ENCODE measurements at regions not wholly inside any gene's neighbourhood (a gene's known extent, or its start where the extent isn't known, plus 50 kb on each side); places are given as distances from the start of the nearest gene placed in this dataset.

GRCh38 chr7:46297515-46297914 is 376.4 kb upstream of the IGFBP3 start:
- H3K4me1 ChIP-seq (ENCODE audit: control insufficient read depth, insufficient read depth, low read length): no peaks in the 10 kb centered on the region
- WGBS (ENCODE audit: insufficient coverage, insufficient replicate concordance, low lambda C conversion rate, missing lambda C conversion rate): 51% methylated on average over 2 of the region's 2 CpGs
- TF ChIP-seq E2F4 (IDR thresholded peaks at IDR 0.05; ENCODE audit: low read depth, low read length): no peak
- TF ChIP-seq POLR2AphosphoS2 (IDR thresholded peaks at IDR 0.05; ENCODE audit: low read depth, low read length): no peak
- no peak for TF ChIP-seq CBFB (IDR thresholded peaks at IDR 0.05; ENCODE audit: low read depth)
- no peak for TF ChIP-seq FOXM1 (IDR thresholded peaks at IDR 0.05; ENCODE audit: low read depth, low read length)
- TF ChIP-seq KDM1A (IDR thresholded peaks at IDR 0.05; ENCODE audit: borderline replicate concordance): no peak
- no peak for TF ChIP-seq GABPA (IDR thresholded peaks at IDR 0.05; ENCODE audit: low read depth)
- TF ChIP-seq ASH2L (IDR thresholded peaks at IDR 0.05; ENCODE audit: borderline replicate concordance, low read depth): no peak
- no peak for TF ChIP-seq POU2F2 (IDR thresholded peaks at IDR 0.05; ENCODE audit: borderline replicate concordance, low read depth, low read length)
- TF ChIP-seq RELB (IDR thresholded peaks at IDR 0.05; ENCODE audit: low read depth): no peak
- CTCF ChIA-PET: interaction anchor here (2.4 kb wide), 1 partner anchor 375 kb away, joined by 9 read pairs; no protein-coding TSS in a partner anchor
- no peak overlapping the region for H3K9ac ChIP-seq (ENCODE audit: control insufficient read depth, insufficient read depth, low read length)
- no peaks in the 10 kb centered on the region for H4K20me1 ChIP-seq (ENCODE audit: control insufficient read depth, insufficient read depth)
- H2AFZ ChIP-seq (ENCODE audit: control insufficient read depth, low read depth, low read length): no peak overlapping the region
- ATAC-seq (no peak), FAIRE-seq (no peak), DNase-seq (ENCODE audit: low read depth, low spot score) (no peak)
- intact Hi-C loops (cut with micrococcal nuclease; ENCODE audit: unreplicated experiment) (no loop called here), in situ Hi-C loops (cut with MboI) (no loop called here)
- RAD21 ChIA-PET (ENCODE audit: unreplicated experiment): no interaction called here
- no peak overlapping the region for H3K4me2 ChIP-seq (ENCODE audit: control insufficient read depth, insufficient read depth)
- no peak overlapping the region for H3K4me3 ChIP-seq
- POLR2A ChIA-PET: no interaction called here
- H3K36me3 ChIP-seq (ENCODE audit: control insufficient read depth in 2 of 2, insufficient read depth in 2 of 2, low read length in 1 of 2): no peaks in the 10 kb centered on the region
- SMC1A ChIA-PET (ENCODE audit: uncharacterized antibody, unreplicated experiment): no interaction called here
- no peaks in the 10 kb centered on the region for H3K79me2 ChIP-seq (ENCODE audit: control insufficient read depth, insufficient read depth, low read length)
- H3K27ac ChIP-seq (ENCODE audit: control insufficient read depth, insufficient read depth): no peak overlapping the region
- no peaks in the 10 kb centered on the region; the same call in 2 of the 3 replicates for H3K9me3 ChIP-seq (replicated peaks; ENCODE audit: control insufficient read depth, insufficient read depth, low read length)
- no peaks in the 10 kb centered on the region for H3K27me3 ChIP-seq (replicated peaks in 1 of 2; ENCODE audit: control insufficient read depth in 2 of 2, insufficient read depth in 2 of 2, low read length in 1 of 2)
- no TSS peak for BruUV-seq (replicated peaks)
